H9 (cell line): ENCODE measurements at regions not wholly inside any gene's neighbourhood (a gene's known extent, or its start where the extent isn't known, plus 50 kb on each side); places are given as distances from the start of the nearest gene placed in this dataset.
A peak's percentile ranks its signal among the peaks of the same experiment; 100 is the strongest.

Experiments
- DNase-seq: peaks from one replicate; pipeline ENCODE4 v3.0.0-alpha.2; 2017
- H2AFZ ChIP-seq: one replicate; pipeline ENCODE4 v1.6.1; 2013; ENCODE audit warnings: mild to moderate bottlenecking, low read length, control low read depth, moderate library complexity
- H2AK5ac ChIP-seq: 2 replicates; pipeline ENCODE4 v1.6.1; 2013; ENCODE audit warnings: low read length, control low read depth, mixed read lengths; ENCODE audit not compliant: insufficient read length
- H2BK120ac ChIP-seq: one replicate; pipeline ENCODE4 v1.6.1; 2013; ENCODE audit warnings: low read depth, mild to moderate bottlenecking, low read length, control low read depth, inconsistent platforms; ENCODE audit not compliant: poor library complexity, severe bottlenecking
- H2BK12ac ChIP-seq: 2 replicates; pipeline ENCODE4 v1.6.1; 2013; ENCODE audit warnings: low read length, control low read depth, mixed read lengths, low read depth; ENCODE audit not compliant: insufficient read length
- H2BK15ac ChIP-seq: 2 replicates; pipeline ENCODE4 v1.6.1; 2013; ENCODE audit warnings: low read depth, low read length, control low read depth
- H2BK20ac ChIP-seq: one replicate; pipeline ENCODE4 v1.6.1; 2013; ENCODE audit warnings: low read depth, mild to moderate bottlenecking, low read length, control low read depth, inconsistent platforms; ENCODE audit not compliant: poor library complexity, severe bottlenecking
- H2BK5ac ChIP-seq: 2 replicates; pipeline ENCODE4 v1.6.1; 2013; ENCODE audit warnings: low read length, control low read depth, mixed read lengths; ENCODE audit not compliant: insufficient read length
- H3K14ac ChIP-seq: 2 replicates; pipeline ENCODE4 v1.6.1; 2013; ENCODE audit warnings: low read length, control low read depth; ENCODE audit not compliant: insufficient read depth
- H3K18ac ChIP-seq: 2 replicates; pipeline ENCODE4 v1.6.1; 2013; ENCODE audit warnings: low read depth, mild to moderate bottlenecking, mixed read lengths, low read length, control low read depth; ENCODE audit not compliant: insufficient read length
- H3K23ac ChIP-seq: 2 replicates; pipeline ENCODE4 v1.6.1; 2013; ENCODE audit warnings: low read length, control low read depth, mixed read lengths, low read depth; ENCODE audit not compliant: insufficient read length
- H3K23me2 ChIP-seq: 2 replicates; pipeline ENCODE4 v1.6.1; 2013; ENCODE audit warnings: low read depth, mild to moderate bottlenecking, mixed read lengths, low read length, control low read depth; ENCODE audit not compliant: insufficient read length, poor library complexity, severe bottlenecking
- H3K27ac ChIP-seq: 2 replicates; pipeline ENCODE4 v1.5.1; 2013; ENCODE audit warnings: low read length, control low read depth, mixed read lengths, low read depth; ENCODE audit not compliant: insufficient read length
- H3K27me3 ChIP-seq: 2 replicates; pipeline ENCODE4 v1.6.1; 2013; ENCODE audit warnings: low read length, control low read depth, inconsistent platforms; ENCODE audit not compliant: insufficient read depth
- H3K4ac ChIP-seq: 2 replicates; pipeline ENCODE4 v1.6.1; 2013; ENCODE audit warnings: low read depth, mild to moderate bottlenecking, control low read depth, inconsistent platforms, low read length, moderate library complexity
- H3K4me1 ChIP-seq: 2 replicates; pipeline ENCODE4 v1.6.1; 2013; ENCODE audit warnings: low read length, control low read depth, inconsistent platforms; ENCODE audit not compliant: insufficient read depth
- H3K4me2 ChIP-seq: 2 replicates; pipeline ENCODE4 v1.6.1; 2013; ENCODE audit warnings: low read length, control low read depth, mixed read lengths; ENCODE audit not compliant: insufficient read length, insufficient read depth
- H3K56ac ChIP-seq: 2 replicates; pipeline ENCODE4 v1.6.1; 2013; ENCODE audit warnings: low read depth, mild to moderate bottlenecking, mixed read lengths, low read length, control low read depth; ENCODE audit not compliant: insufficient read length
- H3K79me1 ChIP-seq: 2 replicates; pipeline ENCODE4 v1.6.1; 2013; ENCODE audit warnings: low read depth, mild to moderate bottlenecking, moderate library complexity, low read length, control low read depth, inconsistent platforms; ENCODE audit not compliant: insufficient read depth, poor library complexity, severe bottlenecking
- H3K79me2 ChIP-seq: 2 replicates; pipeline ENCODE4 v1.6.1; 2013; ENCODE audit warnings: low read length, control low read depth, inconsistent platforms; ENCODE audit not compliant: insufficient read depth
- H3K9ac ChIP-seq: 2 replicates; pipeline ENCODE4 v1.6.1; 2013; ENCODE audit warnings: low read length, control low read depth, mixed read lengths; ENCODE audit not compliant: insufficient read length; ENCODE audit errors: extremely low read depth
- H3K9me3 ChIP-seq: one replicate; pipeline ENCODE4 v1.6.1; 2013; ENCODE audit warnings: low read depth, low read length, inconsistent platforms; ENCODE audit not compliant: control insufficient read depth
- H3T11ph ChIP-seq: one replicate; pipeline ENCODE4 v1.6.1; 2013; ENCODE audit warnings: mild to moderate bottlenecking, low read length, control low read depth, inconsistent platforms
- H4K20me1 ChIP-seq: one replicate; pipeline ENCODE4 v1.6.1; 2013; ENCODE audit not compliant: control insufficient read depth, insufficient read length, insufficient read depth
- H4K5ac ChIP-seq: 2 replicates; pipeline ENCODE4 v1.6.1; 2013; ENCODE audit warnings: low read depth, mild to moderate bottlenecking, mixed read lengths, low read length, control low read depth; ENCODE audit not compliant: insufficient read length
- H4K8ac ChIP-seq: replicated peaks from 2 replicates; pipeline ENCODE4 v1.6.1; 2013; ENCODE audit warnings: low read length, control low read depth, mixed read lengths, low read depth; ENCODE audit not compliant: insufficient read length
- H4K91ac ChIP-seq: 2 replicates; pipeline ENCODE4 v1.6.1; 2013; ENCODE audit warnings: low read depth, mild to moderate bottlenecking, moderate library complexity, mixed read lengths, low read length, control low read depth; ENCODE audit not compliant: insufficient read length
- H3K27ac Mint-ChIP-seq, 3 experiments: 2 replicates in 2 of 3; 3 replicates in 1 of 3; pipeline ENCODE4 v1.8.0; 2020 to 2021; ENCODE audit warnings: mixed read lengths in 3 of 3, mild to moderate bottlenecking in 1 of 3, moderate library complexity in 1 of 3
- H3K27me3 Mint-ChIP-seq: 2 replicates; pipeline ENCODE4 v1.8.0; 2021; ENCODE audit warnings: low read depth, mild to moderate bottlenecking, moderate library complexity, mixed read lengths
- H3K36me3 Mint-ChIP-seq, 3 experiments: 2 replicates in 2 of 3; 3 replicates in 1 of 3; pipeline ENCODE4 v1.8.0; 2020 to 2021; ENCODE audit warnings: low read depth in 3 of 3, mixed read lengths in 3 of 3; ENCODE audit not compliant: insufficient read depth in 1 of 3
- H3K4me1 Mint-ChIP-seq, 2 experiments: 2 replicates each; pipeline ENCODE4 v1.8.0; 2020; ENCODE audit warnings: mixed read lengths in 2 of 2
- H3K4me3 Mint-ChIP-seq, 2 experiments: 2 replicates in 1 of 2; 3 replicates in 1 of 2; pipeline ENCODE4 v1.8.0; 2020 to 2021; ENCODE audit warnings: mild to moderate bottlenecking in 2 of 2, mixed read lengths in 2 of 2, moderate library complexity in 1 of 2
- H3K9me3 Mint-ChIP-seq, 2 experiments: 2 replicates in 1 of 2; 3 replicates in 1 of 2; pipeline ENCODE4 v1.8.0; 2020; ENCODE audit warnings: mild to moderate bottlenecking in 2 of 2, mixed read lengths in 2 of 2, moderate library complexity in 1 of 2
- WGBS: extraction: QIAGEN DNeasy Blood & Tissue Kit; methylation state at CpG from one replicate; pipeline ENCODE4 v1.1.7; 2013; ENCODE audit warnings: missing lambda C conversion rate, low lambda C conversion rate, mixed read lengths; ENCODE audit not compliant: insufficient read length; ENCODE audit errors: extremely low coverage; 5-methylcytosine and 5-hydroxymethylcytosine counted together
- TF ChIP-seq, protein P1 (sequence below): fragments of 200-600 bp; sonication (generic); conservative IDR thresholded peaks from 3 replicates; pipeline ENCODE4 v1.8.0; 2021; ENCODE audit warnings: antibody characterized with exemption, mild to moderate bottlenecking

DNA sequence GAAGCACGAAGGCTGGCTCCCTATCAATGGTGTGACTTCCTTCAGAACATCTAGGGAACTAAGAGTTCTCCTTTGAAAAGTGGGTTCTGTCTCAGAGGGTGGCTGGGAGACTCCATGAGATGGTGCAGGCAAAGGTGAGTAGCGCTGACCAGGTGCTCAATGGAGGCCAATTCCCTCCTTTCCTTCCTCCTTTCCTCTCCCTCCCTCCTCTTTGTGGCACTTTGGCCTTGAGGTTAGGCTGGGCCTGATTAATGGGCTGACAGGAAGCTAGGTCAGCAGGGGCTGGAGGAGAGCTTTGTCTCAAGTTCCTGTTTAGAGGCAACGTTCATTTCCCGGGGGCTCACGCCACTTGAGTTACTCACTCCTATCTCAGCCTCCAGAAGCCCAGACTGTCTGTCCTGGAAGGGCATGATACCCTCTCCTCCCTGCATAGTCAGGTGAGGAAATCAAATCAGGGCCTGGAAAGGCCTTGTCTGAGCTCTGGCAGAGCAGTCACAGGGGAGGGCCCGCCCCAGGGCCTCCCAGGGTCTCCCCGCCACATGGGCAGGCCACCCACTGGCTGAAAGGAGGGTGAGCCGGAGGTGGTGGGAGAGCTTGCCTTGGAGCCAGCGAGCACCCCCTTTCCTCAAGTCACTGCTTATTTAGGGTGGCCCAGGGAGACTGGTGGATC is 58.4 kb upstream of the SSBP3 start:
- no peak overlapping the region for H4K91ac ChIP-seq
- no peak overlapping the region for H3K27ac ChIP-seq
- no peak overlapping the region for H2BK20ac ChIP-seq
- no peaks in the 10 kb centered on the region for H3K79me2 ChIP-seq
- Mint-ChIP-seq H3K27ac (0 out of 7 replicates have a peak overlapping the region, but pooled peaks of 1 of the 3 experiments have one; percentile 44), H3K9me3 (peaks cover 4% of the 10 kb centered on the region in 2 experiments; a peak in 1 of 5 replicates), H3K4me1 (peaks cover 65 to 73% of the 10 kb centered on the region in 2 experiments), H3K27me3 (no peaks in the 10 kb centered on the region; the same call in none of the 2 replicates), H3K36me3 (peaks cover 0 to 5% (median 0%) of the 10 kb centered on the region in 3 experiments; a peak in 1 of 7 replicates), H3K4me3 (no peak overlapping the region)
- no peak overlapping the region for H3K18ac ChIP-seq
- peaks cover 14% of the 10 kb centered on the region; the same call in 1 of the 2 replicates for H3K4me1 ChIP-seq
- H3K79me1 ChIP-seq, result no peaks in the 10 kb centered on the region
- no CpG with 5 or more reads among the region's 9 CpGs for WGBS
- no peaks in the 10 kb centered on the region for H4K20me1 ChIP-seq
- no peak overlapping the region for H3K9ac ChIP-seq
- no peak overlapping the region for H2BK15ac ChIP-seq
- peak; percentile 77 for DNase-seq
- no peak overlapping the region for H3K4ac ChIP-seq
- no peak overlapping the region for H3K4me2 ChIP-seq
- no peak overlapping the region for H4K5ac ChIP-seq
- no peaks in the 10 kb centered on the region for H3K23me2 ChIP-seq
- no peak overlapping the region for H3K56ac ChIP-seq
- H2AK5ac ChIP-seq, result no peak overlapping the region
- H2BK12ac ChIP-seq, result no peak overlapping the region
- no peak overlapping the region for H2BK5ac ChIP-seq
- H3K23ac ChIP-seq, result no peak overlapping the region
- H2AFZ ChIP-seq, result no peak overlapping the region
- H2BK120ac ChIP-seq, result no peak overlapping the region
- H4K8ac ChIP-seq, result no peak overlapping the region
- H3K14ac ChIP-seq, result peak overlapping the region; percentile 10; the same call in 1 of the 2 replicates
- H3K27me3 ChIP-seq, result no peaks in the 10 kb centered on the region
- H3K9me3 ChIP-seq, result no peaks in the 10 kb centered on the region
- TF ChIP-seq, protein P1, sequence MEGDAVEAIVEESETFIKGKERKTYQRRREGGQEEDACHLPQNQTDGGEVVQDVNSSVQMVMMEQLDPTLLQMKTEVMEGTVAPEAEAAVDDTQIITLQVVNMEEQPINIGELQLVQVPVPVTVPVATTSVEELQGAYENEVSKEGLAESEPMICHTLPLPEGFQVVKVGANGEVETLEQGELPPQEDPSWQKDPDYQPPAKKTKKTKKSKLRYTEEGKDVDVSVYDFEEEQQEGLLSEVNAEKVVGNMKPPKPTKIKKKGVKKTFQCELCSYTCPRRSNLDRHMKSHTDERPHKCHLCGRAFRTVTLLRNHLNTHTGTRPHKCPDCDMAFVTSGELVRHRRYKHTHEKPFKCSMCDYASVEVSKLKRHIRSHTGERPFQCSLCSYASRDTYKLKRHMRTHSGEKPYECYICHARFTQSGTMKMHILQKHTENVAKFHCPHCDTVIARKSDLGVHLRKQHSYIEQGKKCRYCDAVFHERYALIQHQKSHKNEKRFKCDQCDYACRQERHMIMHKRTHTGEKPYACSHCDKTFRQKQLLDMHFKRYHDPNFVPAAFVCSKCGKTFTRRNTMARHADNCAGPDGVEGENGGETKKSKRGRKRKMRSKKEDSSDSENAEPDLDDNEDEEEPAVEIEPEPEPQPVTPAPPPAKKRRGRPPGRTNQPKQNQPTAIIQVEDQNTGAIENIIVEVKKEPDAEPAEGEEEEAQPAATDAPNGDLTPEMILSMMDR, result no peak
- no peak overlapping the region for H3T11ph ChIP-seq
